ENCODE measurements at regions not wholly inside any gene's neighbourhood (a gene's known extent, or its start where the extent isn't known, plus 50 kb on each side); places are given as distances from the start of the nearest gene placed in this dataset.

GRCh38 chr1:69244211-69244610, 323.5 kb upstream of the LRRC7 start:
- TF ChIP-seq GATA2 (IDR thresholded peaks at IDR 0.05; ENCODE audit: low read depth, low read length) (no peak), GATA3 (IDR thresholded peaks at IDR 0.05; ENCODE audit: low read depth, low read length) (no peak)
